LNCaP clone FGC (cell line): ENCODE measurements at regions not wholly inside any gene's neighbourhood (a gene's known extent, or its start where the extent isn't known, plus 50 kb on each side); places are given as distances from the start of the nearest gene placed in this dataset.

Experiments used
- DNase-seq: peaks from one replicate; pipeline ENCODE4 v3.0.0-alpha.2; 2011; ENCODE audit warnings: low read depth
- H3K4me3 ChIP-seq: 2 replicates; pipeline ENCODE4 v1.5.1; 2011; ENCODE audit warnings: mild to moderate bottlenecking, low read depth, low read length, control low read depth
- CTCF ChIP-seq: IDR thresholded peaks from 2 replicates; pipeline ENCODE4 v1.5.1; 2012; ENCODE audit warnings: mild to moderate bottlenecking; ENCODE audit not compliant: control insufficient read depth, insufficient read depth; ENCODE audit errors: extremely low read depth

- TF ChIP-seq CTCF, result peak; percentile 22; the same call in 1 of the 2 replicates
- no peak for DNase-seq
- H3K4me3 ChIP-seq, result no peak overlapping the region
Observed at GRCh38 chr2:116098049-116098448, 1655.6 kb downstream of the DPP10 start.

GRCh38 chr2:116109471-116109870, 1667.0 kb downstream of the DPP10 start:
- H3K4me3 ChIP-seq, result no peak overlapping the region
- no peak for DNase-seq
- no peak for TF ChIP-seq CTCF

GRCh38 chr2:116117845-116118244, 1675.4 kb downstream of the DPP10 start:
- DNase-seq, result no peak
- no peak for TF ChIP-seq CTCF
- no peak overlapping the region for H3K4me3 ChIP-seq

- no peak overlapping the region for H3K4me3 ChIP-seq
- no peak for DNase-seq
- no peak for TF ChIP-seq CTCF
Observed at GRCh38 chr2:116132833-116133232, 1681.7 kb upstream of the DDX18 start.

- no peak overlapping the region for H3K4me3 ChIP-seq
- TF ChIP-seq CTCF, result no peak
Observed at GRCh38 chr2:116133381-116133942, 1681.0 kb upstream of the DDX18 start.

GRCh38 chr2:116141891-116142474, 1672.5 kb upstream of the DDX18 start:
- no peak overlapping the region for H3K4me3 ChIP-seq
- no peak for DNase-seq
- no peak for TF ChIP-seq CTCF

More at GRCh38 chr2:116133381-116133942, 1681.0 kb upstream of the DDX18 start:
- no peak for DNase-seq
